GM12892 (cell line): ENCODE measurements at regions not wholly inside any gene's neighbourhood (a gene's known extent, or its start where the extent isn't known, plus 50 kb on each side); places are given as distances from the start of the nearest gene placed in this dataset.

ENCODE experiments used
- POLR2A ChIP-seq: IDR thresholded peaks from 2 replicates; pipeline ENCODE4 v1.6.1; 2011; ENCODE audit warnings: low read depth, low read length, control low read depth
- POLR2AphosphoS5 ChIP-seq: IDR thresholded peaks from 2 replicates; pipeline ENCODE4 v1.6.1; 2011; ENCODE audit warnings: low read depth, low read length, control low read depth
- TAF1 ChIP-seq: IDR thresholded peaks from 2 replicates; pipeline ENCODE4 v1.6.1; 2011; ENCODE audit warnings: low read depth, mild to moderate bottlenecking, control low read depth, low read length, borderline replicate concordance

- TF ChIP-seq POLR2A (no peak), POLR2AphosphoS5 (no peak), TAF1 (no peak)
Observed at GRCh38 chr6:133753756-133754155, 135.2 kb upstream of the TCF21 start.
